ENCODE measurements at regions not wholly inside any gene's neighbourhood (a gene's known extent, or its start where the extent isn't known, plus 50 kb on each side); places are given as distances from the start of the nearest gene placed in this dataset.

- H3K27me3 ChIP-seq: no peaks in the 10 kb centered on the region
- WGBS: 82% methylated on average over 1 of the region's 1 CpG
- H3K36me3 ChIP-seq: no peaks in the 10 kb centered on the region
- DNase-seq (ENCODE audit: extremely low spot score): no peak
- TF ChIP-seq POLR2A (IDR thresholded peaks at IDR 0.05; ENCODE audit: low read depth): no peak
- TF ChIP-seq POLR2AphosphoS5 (IDR thresholded peaks at IDR 0.05): no peak
- TF ChIP-seq, protein P1, sequence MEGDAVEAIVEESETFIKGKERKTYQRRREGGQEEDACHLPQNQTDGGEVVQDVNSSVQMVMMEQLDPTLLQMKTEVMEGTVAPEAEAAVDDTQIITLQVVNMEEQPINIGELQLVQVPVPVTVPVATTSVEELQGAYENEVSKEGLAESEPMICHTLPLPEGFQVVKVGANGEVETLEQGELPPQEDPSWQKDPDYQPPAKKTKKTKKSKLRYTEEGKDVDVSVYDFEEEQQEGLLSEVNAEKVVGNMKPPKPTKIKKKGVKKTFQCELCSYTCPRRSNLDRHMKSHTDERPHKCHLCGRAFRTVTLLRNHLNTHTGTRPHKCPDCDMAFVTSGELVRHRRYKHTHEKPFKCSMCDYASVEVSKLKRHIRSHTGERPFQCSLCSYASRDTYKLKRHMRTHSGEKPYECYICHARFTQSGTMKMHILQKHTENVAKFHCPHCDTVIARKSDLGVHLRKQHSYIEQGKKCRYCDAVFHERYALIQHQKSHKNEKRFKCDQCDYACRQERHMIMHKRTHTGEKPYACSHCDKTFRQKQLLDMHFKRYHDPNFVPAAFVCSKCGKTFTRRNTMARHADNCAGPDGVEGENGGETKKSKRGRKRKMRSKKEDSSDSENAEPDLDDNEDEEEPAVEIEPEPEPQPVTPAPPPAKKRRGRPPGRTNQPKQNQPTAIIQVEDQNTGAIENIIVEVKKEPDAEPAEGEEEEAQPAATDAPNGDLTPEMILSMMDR (IDR thresholded peaks at IDR 0.05): no peak
- no peak for TF ChIP-seq EP300 (IDR thresholded peaks at IDR 0.05)
- no peaks in the 10 kb centered on the region for H3K4me1 ChIP-seq
- intact Hi-C loops (cut with DNase I): no loop called here
- H3K4me3 ChIP-seq: no peak overlapping the region
- no peak overlapping the region for H3K27ac ChIP-seq (replicated peaks in 1 of 4)
- no peaks in the 10 kb centered on the region for H3K9me3 ChIP-seq
Observed at GRCh38 chr18:50472941-50473340, 86.9 kb upstream of the MAPK4 start.

- H3K9me3 ChIP-seq: no peaks in the 10 kb centered on the region
- no peak for TF ChIP-seq POLR2AphosphoS5 (IDR thresholded peaks at IDR 0.05)
- TF ChIP-seq EP300 (IDR thresholded peaks at IDR 0.05): no peak
- no peak for TF ChIP-seq POLR2A (IDR thresholded peaks at IDR 0.05; ENCODE audit: low read depth)
- TF ChIP-seq, protein P1 (IDR thresholded peaks at IDR 0.05): no peak
- no peaks in the 10 kb centered on the region for H3K27me3 ChIP-seq
- WGBS: 57% methylated on average over 5 of the region's 5 CpGs
- no peak for DNase-seq (ENCODE audit: extremely low spot score)
- no peak overlapping the region for H3K4me3 ChIP-seq
- intact Hi-C loops (cut with DNase I): no loop called here
- H3K36me3 ChIP-seq: no peaks in the 10 kb centered on the region
- no peak overlapping the region for H3K27ac ChIP-seq (replicated peaks in 1 of 4)
- no peaks in the 10 kb centered on the region for H3K4me1 ChIP-seq
Observed at GRCh38 chr18:50473881-50474280, 86.0 kb upstream of the MAPK4 start.

DNA sequence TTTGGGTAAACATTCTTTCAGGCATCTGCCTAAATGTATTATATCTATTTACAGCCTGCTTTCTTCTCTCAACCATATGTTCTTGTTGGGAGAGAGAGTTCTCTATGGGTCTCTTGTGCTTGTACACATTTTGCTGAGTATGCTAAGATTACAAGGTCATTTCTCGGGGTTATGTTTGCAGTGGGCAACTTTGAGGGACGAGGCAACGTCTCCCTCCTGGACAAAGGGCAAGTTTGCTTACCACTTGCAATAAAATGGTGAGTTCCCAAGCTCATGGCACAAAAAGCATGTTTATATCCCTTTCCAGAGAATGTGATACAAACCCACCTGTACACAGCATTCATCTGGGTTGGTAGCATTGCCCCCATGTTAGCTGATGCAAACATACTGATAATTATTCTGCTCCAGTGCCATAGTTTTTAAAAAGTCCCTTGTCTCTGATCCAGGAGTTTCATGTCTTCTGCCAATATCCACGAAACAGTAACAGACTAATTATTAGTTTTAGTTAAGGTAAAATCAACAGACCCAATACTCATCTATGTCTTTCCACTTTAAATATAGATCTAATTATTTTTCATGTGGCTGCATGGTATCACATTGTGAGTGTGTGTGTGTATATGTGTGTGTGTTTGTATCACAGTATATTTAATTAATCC is 84.2 kb upstream of the MAPK4 start:
- no peak for TF ChIP-seq POLR2A (IDR thresholded peaks at IDR 0.05; ENCODE audit: low read depth)
- TF ChIP-seq EP300 (IDR thresholded peaks at IDR 0.05): no peak
- TF ChIP-seq, protein P1 (IDR thresholded peaks at IDR 0.05): no peak
- no peak for TF ChIP-seq POLR2AphosphoS5 (IDR thresholded peaks at IDR 0.05)
- no peaks in the 10 kb centered on the region for H3K9me3 ChIP-seq
- 68% methylated on average over 4 of the region's 4 CpGs for WGBS
- intact Hi-C loops (cut with DNase I): no loop called here
- no peaks in the 10 kb centered on the region for H3K4me1 ChIP-seq
- no peaks in the 10 kb centered on the region for H3K27me3 ChIP-seq
- H3K36me3 ChIP-seq: no peaks in the 10 kb centered on the region
- no peak overlapping the region for H3K27ac ChIP-seq (replicated peaks in 1 of 4)
- H3K4me3 ChIP-seq: no peak overlapping the region
- no peak for DNase-seq (ENCODE audit: extremely low spot score)

GRCh38 chr18:50492097-50492496 is 67.8 kb upstream of the MAPK4 start:
- no peak overlapping the region for H3K27ac ChIP-seq (replicated peaks in 1 of 4)
- H3K4me1 ChIP-seq: no peaks in the 10 kb centered on the region
- intact Hi-C loops (cut with DNase I): no loop called here
- H3K27me3 ChIP-seq: no peaks in the 10 kb centered on the region
- peaks cover 0 to 8% (median 0%) of the 10 kb centered on the region in 4 donors for H3K9me3 ChIP-seq
- DNase-seq (ENCODE audit: extremely low spot score): no peak
- no peak for TF ChIP-seq POLR2AphosphoS5 (IDR thresholded peaks at IDR 0.05)
- TF ChIP-seq POLR2A (IDR thresholded peaks at IDR 0.05; ENCODE audit: low read depth): no peak
- TF ChIP-seq, protein P1 (IDR thresholded peaks at IDR 0.05): no peak
- TF ChIP-seq EP300 (IDR thresholded peaks at IDR 0.05): no peak
- no peak overlapping the region for H3K4me3 ChIP-seq
- 10% methylated on average over 2 of the region's 2 CpGs for WGBS
- no peaks in the 10 kb centered on the region for H3K36me3 ChIP-seq

GRCh38 chr18:50494569-50494968 is 65.3 kb upstream of the MAPK4 start:
- intact Hi-C loops (cut with DNase I): no loop called here
- Histone ChIP-seq H3K9me3 (peaks cover 0 to 8% (median 0%) of the 10 kb centered on the region in 4 donors), H3K4me1 (no peaks in the 10 kb centered on the region), H3K36me3 (no peaks in the 10 kb centered on the region), H3K27ac (replicated peaks in 1 of 4) (no peak overlapping the region), H3K4me3 (no peak overlapping the region), H3K27me3 (no peaks in the 10 kb centered on the region)
- TF ChIP-seq POLR2A (IDR thresholded peaks at IDR 0.05; ENCODE audit: low read depth) (no peak), EP300 (IDR thresholded peaks at IDR 0.05) (no peak), POLR2AphosphoS5 (IDR thresholded peaks at IDR 0.05) (no peak)
- TF ChIP-seq, protein P1 (IDR thresholded peaks at IDR 0.05): no peak
- DNase-seq (ENCODE audit: extremely low spot score): no peak
- 90% methylated on average over 3 of the region's 3 CpGs for WGBS

Measured in esophagus muscularis mucosa (tissue), 4 donors.